ENCODE measurements at regions not wholly inside any gene's neighbourhood (a gene's known extent, or its start where the extent isn't known, plus 50 kb on each side); places are given as distances from the start of the nearest gene placed in this dataset.

DNA sequence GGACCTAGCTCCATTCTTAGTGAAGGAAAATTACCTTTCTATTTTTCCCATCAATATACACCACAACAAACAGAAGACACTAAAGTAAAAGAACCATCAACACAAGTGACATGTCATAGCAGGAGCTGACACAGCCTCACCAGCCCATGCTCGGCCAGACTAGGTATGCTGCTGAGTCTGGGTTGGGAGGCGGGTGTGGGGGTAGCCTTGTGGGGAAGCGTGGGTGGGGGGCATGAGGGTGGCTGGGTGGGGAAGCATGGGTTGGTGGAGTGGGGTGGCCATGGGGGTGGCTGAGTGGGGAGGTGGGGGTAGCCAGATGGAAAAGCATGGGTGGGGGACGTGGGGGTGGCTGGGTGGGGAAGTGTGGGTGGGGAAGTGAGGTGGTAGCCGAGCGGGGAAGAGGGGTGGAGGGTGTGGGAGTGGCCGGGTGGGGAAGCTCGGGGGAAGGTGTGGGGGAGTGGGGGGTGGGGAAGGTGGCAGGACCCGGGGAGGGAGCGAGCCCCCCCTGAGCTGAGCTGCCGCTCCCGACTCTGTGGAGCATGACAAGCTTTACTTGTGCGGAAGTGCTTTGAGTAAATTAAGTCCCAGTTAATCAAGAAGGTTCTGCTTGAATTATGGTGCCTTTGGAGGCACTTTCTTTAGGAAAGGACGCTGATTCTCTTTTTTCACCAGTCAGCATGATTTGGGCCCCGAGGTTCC, 294.6 kb upstream of the ZNF32 start:
- DNase-seq (ENCODE audit: extremely low read depth, low read depth): no peak
- TF ChIP-seq, protein P1, sequence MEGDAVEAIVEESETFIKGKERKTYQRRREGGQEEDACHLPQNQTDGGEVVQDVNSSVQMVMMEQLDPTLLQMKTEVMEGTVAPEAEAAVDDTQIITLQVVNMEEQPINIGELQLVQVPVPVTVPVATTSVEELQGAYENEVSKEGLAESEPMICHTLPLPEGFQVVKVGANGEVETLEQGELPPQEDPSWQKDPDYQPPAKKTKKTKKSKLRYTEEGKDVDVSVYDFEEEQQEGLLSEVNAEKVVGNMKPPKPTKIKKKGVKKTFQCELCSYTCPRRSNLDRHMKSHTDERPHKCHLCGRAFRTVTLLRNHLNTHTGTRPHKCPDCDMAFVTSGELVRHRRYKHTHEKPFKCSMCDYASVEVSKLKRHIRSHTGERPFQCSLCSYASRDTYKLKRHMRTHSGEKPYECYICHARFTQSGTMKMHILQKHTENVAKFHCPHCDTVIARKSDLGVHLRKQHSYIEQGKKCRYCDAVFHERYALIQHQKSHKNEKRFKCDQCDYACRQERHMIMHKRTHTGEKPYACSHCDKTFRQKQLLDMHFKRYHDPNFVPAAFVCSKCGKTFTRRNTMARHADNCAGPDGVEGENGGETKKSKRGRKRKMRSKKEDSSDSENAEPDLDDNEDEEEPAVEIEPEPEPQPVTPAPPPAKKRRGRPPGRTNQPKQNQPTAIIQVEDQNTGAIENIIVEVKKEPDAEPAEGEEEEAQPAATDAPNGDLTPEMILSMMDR (IDR thresholded peaks at IDR 0.05; ENCODE audit: low read depth, low read length): no peak

DNA sequence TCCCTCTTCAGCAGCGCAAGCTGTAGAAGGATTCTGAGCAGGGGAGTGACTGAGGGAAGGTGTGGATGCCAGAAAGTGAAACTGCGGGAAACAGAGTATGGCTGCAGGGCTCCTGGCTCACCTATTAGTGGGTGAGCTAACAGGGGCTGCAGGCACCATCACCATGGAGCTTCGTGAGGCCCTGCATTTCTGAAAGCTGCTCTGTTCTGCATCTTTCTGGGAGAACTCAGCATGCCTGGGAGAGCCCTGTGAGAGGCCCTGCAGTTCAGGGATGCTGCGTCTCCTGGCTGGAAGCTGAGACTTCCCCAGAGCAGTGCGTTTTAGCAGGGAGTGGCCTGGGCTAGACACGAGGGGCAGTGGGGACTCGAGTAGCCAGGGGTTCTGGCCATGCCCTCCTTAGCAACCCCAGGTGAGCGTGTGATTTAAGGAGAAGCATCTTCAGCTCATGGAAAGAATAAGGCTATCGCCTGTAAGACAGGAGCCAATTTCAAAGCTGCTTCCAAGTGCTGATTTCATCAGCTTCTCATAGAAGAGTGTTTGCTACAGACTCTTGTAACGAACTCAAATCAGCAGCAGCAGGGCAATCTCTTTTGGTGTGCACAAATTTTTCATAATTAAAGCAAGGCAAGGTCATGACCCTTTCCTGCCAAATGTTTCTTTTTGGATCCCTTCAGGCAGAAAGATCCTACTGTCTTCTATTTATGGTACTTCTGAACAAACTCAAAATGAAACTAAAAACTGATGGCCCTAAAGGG, 293.6 kb upstream of the ZNF32 start:
- TF ChIP-seq, protein P1 (IDR thresholded peaks at IDR 0.05; ENCODE audit: low read depth, low read length): no peak
- DNase-seq (ENCODE audit: extremely low read depth, low read depth): peak; percentile 7

DNA sequence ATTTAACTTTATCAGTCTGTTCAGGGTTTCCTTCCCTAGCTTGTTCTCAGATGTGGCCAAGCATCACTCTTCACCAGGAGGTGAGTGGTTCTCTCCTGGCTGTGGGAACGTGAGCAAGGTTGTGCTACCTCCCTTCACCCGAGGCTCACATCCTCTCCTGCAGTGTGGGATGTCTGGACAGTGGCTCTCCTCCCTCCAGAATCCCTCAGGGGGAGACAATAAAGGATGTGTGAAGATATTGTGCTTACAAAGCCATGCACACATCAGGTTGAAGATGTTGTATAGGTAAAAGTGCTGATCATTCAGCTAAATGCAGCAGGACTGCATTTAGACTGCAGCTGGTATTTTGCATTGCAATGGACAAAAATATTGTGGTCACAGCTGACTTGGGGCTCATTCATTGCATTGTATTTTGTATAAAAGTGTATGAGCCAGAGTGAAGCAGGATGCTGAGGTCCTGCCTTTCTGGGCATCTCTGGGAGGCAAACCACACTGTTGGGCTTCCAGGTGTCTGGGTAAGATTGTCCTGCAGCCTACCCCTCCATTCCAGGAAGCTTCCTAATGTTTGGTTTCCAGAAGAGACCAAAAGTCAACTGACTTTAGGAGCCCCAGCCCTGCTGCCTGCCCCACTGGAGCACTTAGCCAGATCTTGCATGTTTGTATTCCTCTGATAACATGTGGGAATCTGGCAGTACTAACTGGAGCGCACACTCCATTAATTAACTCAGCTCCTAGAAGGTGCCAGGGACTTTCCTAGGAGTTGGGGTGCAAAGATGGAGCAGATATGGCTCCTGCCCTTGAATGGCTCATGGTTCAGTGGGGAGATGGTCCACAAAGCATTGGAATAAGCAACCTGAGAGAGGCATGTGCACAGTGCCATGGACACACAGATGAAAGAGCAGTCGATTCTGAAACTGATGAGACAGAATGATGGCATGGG, 292.5 kb upstream of the ZNF32 start:
- TF ChIP-seq, protein P1 (IDR thresholded peaks at IDR 0.05; ENCODE audit: low read depth, low read length): no peak
- DNase-seq (ENCODE audit: extremely low read depth, low read depth): no peak

DNA sequence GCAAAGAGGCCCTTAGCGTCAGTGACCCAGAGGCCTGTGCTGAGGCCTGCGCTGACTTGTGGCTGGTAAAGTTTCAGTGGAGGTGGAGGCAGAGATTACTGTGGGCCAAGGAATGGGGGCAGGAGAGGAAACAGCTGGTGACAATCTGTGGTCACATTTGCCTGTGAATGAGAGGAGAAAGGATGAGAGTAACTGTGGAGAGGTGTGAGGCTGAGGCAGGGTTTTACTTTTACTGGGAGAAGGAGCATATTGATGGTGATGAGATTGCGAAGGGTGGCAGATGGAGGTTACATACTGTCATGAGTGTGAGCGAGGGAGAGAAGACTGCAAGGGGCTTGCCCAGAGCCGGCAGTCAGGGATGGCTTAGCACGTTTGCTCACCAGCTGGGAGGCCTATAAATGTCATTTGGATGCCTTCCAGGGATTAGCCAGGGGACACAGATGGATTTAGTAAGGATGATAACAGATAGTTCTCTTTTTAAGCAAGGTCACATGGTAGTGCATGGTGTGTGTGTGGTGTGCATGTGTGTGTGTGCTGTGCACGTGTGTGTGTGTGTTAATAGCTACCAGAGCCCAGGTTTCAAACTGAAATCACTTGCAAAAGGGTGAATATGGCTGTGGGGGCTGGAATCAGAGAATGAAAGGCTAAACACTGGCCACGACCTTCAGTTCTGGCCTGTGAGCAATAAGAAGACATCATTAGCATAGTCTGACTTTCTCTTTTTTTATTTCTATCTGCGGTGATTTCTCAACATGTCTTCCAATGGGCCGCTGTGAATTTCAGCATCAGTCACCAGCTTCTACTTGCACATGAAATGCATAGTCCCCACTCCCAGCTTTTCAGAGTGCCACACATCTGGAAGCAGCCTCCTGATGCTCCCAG, 291.5 kb upstream of the ZNF32 start:
- TF ChIP-seq, protein P1 (IDR thresholded peaks at IDR 0.05; ENCODE audit: low read depth, low read length): no peak
- DNase-seq (ENCODE audit: extremely low read depth, low read depth): peak; percentile 24

DNA sequence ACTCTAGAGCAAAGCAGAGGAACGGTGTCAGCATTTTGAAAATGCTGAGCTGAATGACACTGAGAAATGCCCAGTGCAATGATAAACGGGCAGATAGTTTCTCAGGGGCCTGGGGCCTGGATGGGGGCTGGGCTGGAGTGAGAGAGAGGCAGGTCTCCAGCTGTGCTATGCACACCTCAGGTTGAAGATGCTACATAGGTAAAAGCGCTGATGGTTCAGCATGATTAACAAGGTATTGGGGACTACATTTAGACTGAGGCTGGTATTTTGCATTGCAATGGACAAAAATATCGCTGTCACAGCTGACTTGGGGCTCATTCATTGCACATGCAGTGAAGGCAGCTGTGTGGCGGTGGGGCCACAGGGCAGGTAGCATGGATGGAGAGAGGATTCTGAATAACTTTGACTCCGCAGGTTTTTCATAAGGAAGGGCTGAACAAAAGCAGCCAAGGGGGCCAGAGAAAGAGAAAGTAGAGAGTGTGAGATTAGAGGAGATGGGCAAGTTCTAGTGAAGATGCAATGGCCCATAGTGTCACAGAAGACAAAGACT, 290.8 kb upstream of the ZNF32 start:
- DNase-seq (ENCODE audit: extremely low read depth, low read depth): no peak
- TF ChIP-seq, protein P1 (IDR thresholded peaks at IDR 0.05; ENCODE audit: low read depth, low read length): no peak

DNA sequence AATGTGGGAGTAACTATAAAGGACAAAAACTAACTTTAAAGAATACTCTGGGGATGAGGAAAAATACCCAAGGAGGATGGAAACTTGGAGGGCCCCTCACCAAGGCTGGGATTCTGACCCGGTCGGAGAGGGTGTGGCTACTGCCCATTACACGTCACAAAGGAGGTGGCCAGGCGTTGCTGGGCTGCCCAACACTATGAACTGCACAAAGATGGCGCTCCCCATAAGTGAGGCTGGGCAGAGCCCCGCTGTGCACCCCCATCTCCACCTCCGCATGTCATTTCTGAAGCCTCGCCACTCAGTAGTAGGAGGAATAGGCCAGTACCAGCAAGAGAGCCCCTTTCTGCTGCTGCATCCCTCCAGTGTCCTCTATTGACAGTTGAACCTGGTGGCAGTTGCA, 290.1 kb upstream of the ZNF32 start:
- DNase-seq (ENCODE audit: extremely low read depth, low read depth): no peak
- TF ChIP-seq, protein P1 (IDR thresholded peaks at IDR 0.05; ENCODE audit: low read depth, low read length): no peak
